Keratinocyte (primary cell): ENCODE measurements at regions not wholly inside any gene's neighbourhood (a gene's known extent, or its start where the extent isn't known, plus 50 kb on each side); places are given as distances from the start of the nearest gene placed in this dataset.

ENCODE experiments used
- DNase-seq: peaks from one replicate; pipeline ENCODE4 v3.0.0-alpha.2; 2011; ENCODE audit warnings: low read depth, missing footprints, low spot score
- FAIRE-seq: peaks from 2 replicates; lab custom pipeline; 2011; peaks lifted over from hg19 to GRCh38; lab: Jason Lieb, UNC
- H2AFZ ChIP-seq: 2 replicates; pipeline ENCODE4 v1.6.0; 2012; ENCODE audit warnings: low read length, control low read depth, inconsistent platforms; ENCODE audit not compliant: control insufficient read depth
- H3K27ac ChIP-seq: 2 replicates; pipeline ENCODE4 v1.5.1; 2011; ENCODE audit warnings: low read length; ENCODE audit not compliant: control insufficient read depth, insufficient read depth
- H3K27me3 ChIP-seq: 3 replicates; pipeline ENCODE4 v1.6.0; 2011; ENCODE audit warnings: low read length; ENCODE audit not compliant: control insufficient read depth, insufficient read depth; ENCODE audit errors: extremely low read depth
- H3K36me3 ChIP-seq, 2 experiments: 2 replicates in 1 of 2; 3 replicates in 1 of 2; pipeline ENCODE4 v1.5.1; 2011; ENCODE audit warnings: low read length in 2 of 2, mild to moderate bottlenecking in 1 of 2; ENCODE audit not compliant: control insufficient read depth in 2 of 2, insufficient read depth in 2 of 2; ENCODE audit errors: extremely low read depth in 1 of 2
- H3K4me1 ChIP-seq: 3 replicates; pipeline ENCODE4 v1.5.1; 2011; ENCODE audit warnings: low read length; ENCODE audit not compliant: control insufficient read depth, insufficient read depth; ENCODE audit errors: extremely low read depth
- H3K4me2 ChIP-seq: 3 replicates; pipeline ENCODE4 v1.6.0; 2011; ENCODE audit warnings: low read depth, low read length; ENCODE audit not compliant: control insufficient read depth, insufficient read depth; ENCODE audit errors: extremely low read depth
- H3K4me3 ChIP-seq, 3 experiments: fragments of 200-600 bp in 1 of 3; sonication (generic) in 1 of 3; 2 replicates in 2 of 3; 3 replicates in 1 of 3; pipeline ENCODE4 v1.5.1; 2011 to 2016; ENCODE audit warnings: low read length in 3 of 3, mild to moderate bottlenecking in 3 of 3, control low read depth in 2 of 3, inconsistent platforms in 1 of 3, low read depth in 1 of 3, mixed read lengths in 1 of 3, mixed run types in 1 of 3, moderate library complexity in 1 of 3; ENCODE audit not compliant: control insufficient read depth in 2 of 3, insufficient read depth in 2 of 3; ENCODE audit errors: extremely low read depth in 1 of 3
- H3K79me2 ChIP-seq: 2 replicates; pipeline ENCODE4 v1.6.0; 2012; ENCODE audit warnings: low read length; ENCODE audit not compliant: control insufficient read depth, insufficient read depth
- H3K9ac ChIP-seq: 3 replicates; pipeline ENCODE4 v1.6.0; 2011; ENCODE audit warnings: low read length; ENCODE audit not compliant: control insufficient read depth, insufficient read depth; ENCODE audit errors: extremely low read depth
- H3K9me1 ChIP-seq: 3 replicates; pipeline ENCODE4 v1.6.0; 2011; ENCODE audit warnings: low read length; ENCODE audit not compliant: control insufficient read depth, insufficient read depth; ENCODE audit errors: extremely low read depth
- H3K9me3 ChIP-seq: 2 replicates; pipeline ENCODE4 v1.5.1; 2012; ENCODE audit warnings: low read depth, low read length; ENCODE audit not compliant: control insufficient read depth
- H4K20me1 ChIP-seq: 3 replicates; pipeline ENCODE4 v1.6.0; 2011; ENCODE audit warnings: low read length; ENCODE audit not compliant: control insufficient read depth, insufficient read depth; ENCODE audit errors: extremely low read depth
- EZH2 ChIP-seq: IDR thresholded peaks from one replicate; pipeline ENCODE4 v1.6.1; 2012; ENCODE audit warnings: inconsistent platforms, mild to moderate bottlenecking, low read length, moderate library complexity
- dilution Hi-C: fragments of 300-500 bp; cut with MboI; formaldehyde crosslinking; loops from one replicate; pipeline ENCODE4 v1.7.0; 2020; ENCODE audit warnings: low sequenced_read_pairs; ENCODE audit not compliant: extremely low pct_ligation_motif_present
- TF ChIP-seq, protein P1 (sequence below), 3 experiments: IDR thresholded peaks in 1 of 3; conservative IDR thresholded peaks in 1 of 3; optimal IDR thresholded peaks in 1 of 3; 2 replicates in 2 of 3; 3 replicates in 1 of 3; pipeline versions ENCODE3 to v1.5.1; 2011; ENCODE audit warnings: low read length in 3 of 3, mild to moderate bottlenecking in 3 of 3, moderate library complexity in 2 of 3, control low read depth in 1 of 3, inconsistent platforms in 1 of 3; ENCODE audit not compliant: insufficient read depth in 2 of 3; ENCODE audit errors: extremely low read depth in 1 of 3

DNA sequence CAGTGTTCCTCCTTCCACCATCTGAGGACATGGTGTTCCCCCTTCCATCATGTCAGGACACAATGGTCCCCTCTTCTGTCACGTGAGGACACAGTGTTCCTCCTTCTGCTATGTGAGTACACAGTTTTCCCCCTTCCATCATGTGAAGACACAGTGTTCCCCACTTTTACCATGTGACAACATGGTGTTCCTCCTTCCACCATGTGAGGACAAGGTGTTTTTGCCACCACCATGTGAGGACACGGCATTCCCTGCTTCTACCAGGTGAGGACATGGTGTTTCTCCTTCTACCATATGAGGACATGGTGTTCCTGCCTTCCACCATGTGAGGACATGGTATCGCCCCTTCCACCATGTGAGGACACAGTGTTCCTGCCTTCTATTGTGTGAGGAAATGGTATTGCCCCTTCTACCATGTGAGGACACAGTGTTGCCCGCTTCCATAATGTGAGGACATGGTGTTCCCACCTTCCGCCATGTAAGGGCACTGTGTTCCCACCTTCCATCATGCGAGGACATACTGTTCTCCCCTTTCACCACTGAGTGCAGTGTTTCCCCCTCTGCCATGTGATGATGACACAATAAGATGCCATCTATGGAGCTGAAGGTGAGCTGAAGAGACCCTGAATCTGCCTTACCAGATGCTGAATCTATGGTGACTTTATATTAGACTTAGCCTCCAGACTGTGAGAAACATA lies 132.3 kb downstream of the FCRL5 start:
- H3K4me2 ChIP-seq = no peak overlapping the region
- H3K27ac ChIP-seq = no peak overlapping the region
- FAIRE-seq (no peak), DNase-seq (no peak)
- H2AFZ ChIP-seq = no peak overlapping the region
- TF ChIP-seq, protein P1, sequence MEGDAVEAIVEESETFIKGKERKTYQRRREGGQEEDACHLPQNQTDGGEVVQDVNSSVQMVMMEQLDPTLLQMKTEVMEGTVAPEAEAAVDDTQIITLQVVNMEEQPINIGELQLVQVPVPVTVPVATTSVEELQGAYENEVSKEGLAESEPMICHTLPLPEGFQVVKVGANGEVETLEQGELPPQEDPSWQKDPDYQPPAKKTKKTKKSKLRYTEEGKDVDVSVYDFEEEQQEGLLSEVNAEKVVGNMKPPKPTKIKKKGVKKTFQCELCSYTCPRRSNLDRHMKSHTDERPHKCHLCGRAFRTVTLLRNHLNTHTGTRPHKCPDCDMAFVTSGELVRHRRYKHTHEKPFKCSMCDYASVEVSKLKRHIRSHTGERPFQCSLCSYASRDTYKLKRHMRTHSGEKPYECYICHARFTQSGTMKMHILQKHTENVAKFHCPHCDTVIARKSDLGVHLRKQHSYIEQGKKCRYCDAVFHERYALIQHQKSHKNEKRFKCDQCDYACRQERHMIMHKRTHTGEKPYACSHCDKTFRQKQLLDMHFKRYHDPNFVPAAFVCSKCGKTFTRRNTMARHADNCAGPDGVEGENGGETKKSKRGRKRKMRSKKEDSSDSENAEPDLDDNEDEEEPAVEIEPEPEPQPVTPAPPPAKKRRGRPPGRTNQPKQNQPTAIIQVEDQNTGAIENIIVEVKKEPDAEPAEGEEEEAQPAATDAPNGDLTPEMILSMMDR (optimal IDR thresholded peaks at IDR 0.05 in 1 of 3, IDR thresholded peaks at IDR 0.05 in 1 of 3, conservative IDR thresholded peaks at IDR 0.05 in 1 of 3; ENCODE audit: extremely low read depth in 1 of 3, insufficient read depth in 2 of 3, low read length in 3 of 3) = no peak
- no peak for TF ChIP-seq EZH2
- no peaks in the 10 kb centered on the region for H3K27me3 ChIP-seq
- H3K79me2 ChIP-seq = no peaks in the 10 kb centered on the region
- no peaks in the 10 kb centered on the region for H3K36me3 ChIP-seq
- H3K4me1 ChIP-seq = peaks cover 3% of the 10 kb centered on the region
- dilution Hi-C loops = no loop called here
- H3K9ac ChIP-seq = no peak overlapping the region
- H3K9me3 ChIP-seq = no peaks in the 10 kb centered on the region
- H3K9me1 ChIP-seq = no peaks in the 10 kb centered on the region
- no peaks in the 10 kb centered on the region for H4K20me1 ChIP-seq
- no peak overlapping the region for H3K4me3 ChIP-seq

- FAIRE-seq (no peak), DNase-seq (no peak)
- Histone ChIP-seq H2AFZ (no peak overlapping the region), H3K36me3 (no peaks in the 10 kb centered on the region), H3K9ac (no peak overlapping the region), H4K20me1 (no peaks in the 10 kb centered on the region), H3K4me2 (no peak overlapping the region), H3K27ac (no peak overlapping the region), H3K4me3 (no peak overlapping the region), H3K4me1 (peaks cover 3% of the 10 kb centered on the region), H3K9me1 (no peaks in the 10 kb centered on the region), H3K27me3 (no peaks in the 10 kb centered on the region), H3K79me2 (no peaks in the 10 kb centered on the region), H3K9me3 (no peaks in the 10 kb centered on the region)
- dilution Hi-C loops = no loop called here
- TF ChIP-seq, protein P1 (optimal IDR thresholded peaks at IDR 0.05 in 1 of 3, IDR thresholded peaks at IDR 0.05 in 1 of 3, conservative IDR thresholded peaks at IDR 0.05 in 1 of 3; ENCODE audit: extremely low read depth in 1 of 3, insufficient read depth in 2 of 3, low read length in 3 of 3) = no peak
- TF ChIP-seq EZH2 = no peak
Observed at GRCh38 chr1:157418659-157419058, 133.7 kb downstream of the FCRL5 start.
